Liver (tissue), 8 donors: ENCODE measurements at regions not wholly inside any gene's neighbourhood (a gene's known extent, or its start where the extent isn't known, plus 50 kb on each side); places are given as distances from the start of the nearest gene placed in this dataset.

Experiments used
- DNase-seq: peaks from one replicate; pipeline ENCODE4 v3.0.0-alpha.2; 2017; ENCODE audit warnings: low spot score
- H3K27ac ChIP-seq, 2 donors: one replicate each; pipeline ENCODE4 v1.7.0; 2013; ENCODE audit warnings: inconsistent platforms in 2 of 2, low read length in 2 of 2, control low read depth in 1 of 2, low read depth in 1 of 2, mild to moderate bottlenecking in 1 of 2
- H3K27me3 ChIP-seq, 4 donors: one replicate each; pipeline versions ENCODE4 v1.6.1 to v1.7.0; 2013; ENCODE audit warnings: low read length in 3 of 4, inconsistent platforms in 1 of 4, mild to moderate bottlenecking in 1 of 4, moderate library complexity in 1 of 4; ENCODE audit not compliant: control insufficient read depth in 4 of 4, insufficient read depth in 4 of 4
- H3K36me3 ChIP-seq, 4 donors: one replicate each; pipeline versions ENCODE4 v1.6.1 to v1.7.0; 2013; ENCODE audit warnings: low read length in 3 of 4, mild to moderate bottlenecking in 3 of 4, low read depth in 1 of 4, moderate library complexity in 1 of 4; ENCODE audit not compliant: control insufficient read depth in 4 of 4, insufficient read depth in 3 of 4
- H3K4me1 ChIP-seq, 4 donors: one replicate each; pipeline versions ENCODE4 v1.6.1 to v1.7.0; 2013; ENCODE audit warnings: low read length in 3 of 4, mild to moderate bottlenecking in 3 of 4, moderate library complexity in 1 of 4; ENCODE audit not compliant: control insufficient read depth in 4 of 4, insufficient read depth in 4 of 4
- H3K4me3 ChIP-seq, 3 donors: one replicate each; pipeline versions ENCODE4 v1.6.1 to v1.7.0; 2013; ENCODE audit warnings: low read length in 3 of 3, control low read depth in 1 of 3, low read depth in 1 of 3, mild to moderate bottlenecking in 1 of 3
- H3K9ac ChIP-seq, 2 donors: one replicate each; pipeline ENCODE4 v1.7.0; 2013; ENCODE audit warnings: low read length in 2 of 2, mild to moderate bottlenecking in 2 of 2, moderate library complexity in 2 of 2, control low read depth in 1 of 2, low read depth in 1 of 2
- H3K9me3 ChIP-seq, 4 donors: one replicate each; pipeline versions ENCODE4 v1.6.1 to v1.7.0; 2013; ENCODE audit warnings: low read length in 3 of 4; ENCODE audit not compliant: control insufficient read depth in 4 of 4
- ATF3 ChIP-seq: IDR thresholded peaks from 2 replicates; pipeline ENCODE4 v1.6.1; 2016; ENCODE audit warnings: antibody characterized with exemption
- CTCF ChIP-seq: fragments of 150-350 bp; IDR thresholded peaks from 2 replicates; pipeline ENCODE4 v1.5.1; 2017; ENCODE audit warnings: improper control_type of control experiment, low read depth, low read length; ENCODE audit not compliant: missing input control
- EGR1 ChIP-seq, 2 donors: IDR thresholded peaks; 2 replicates each; pipeline ENCODE4 v1.6.1; 2016 to 2018; ENCODE audit warnings: antibody characterized with exemption in 2 of 2, low read depth in 2 of 2
- FOXA1 ChIP-seq: IDR thresholded peaks from 2 replicates; pipeline ENCODE4 v1.6.1; 2016; ENCODE audit warnings: antibody characterized with exemption
- FOXA2 ChIP-seq: IDR thresholded peaks from 2 replicates; pipeline ENCODE4 v1.6.1; 2016; ENCODE audit warnings: antibody characterized with exemption
- GABPA ChIP-seq, 2 donors: IDR thresholded peaks in 1 of 2; conservative IDR thresholded peaks in 1 of 2; 2 replicates each; pipeline ENCODE4 v1.6.1; 2016; ENCODE audit warnings: antibody characterized with exemption in 2 of 2, mild to moderate bottlenecking in 1 of 2, moderate library complexity in 1 of 2
- HNF4A ChIP-seq, 2 donors: conservative IDR thresholded peaks; 2 replicates each; pipeline ENCODE4 v1.6.1; 2016; ENCODE audit warnings: antibody characterized with exemption in 2 of 2, mild to moderate bottlenecking in 2 of 2
- HNF4G ChIP-seq: IDR thresholded peaks from 2 replicates; pipeline ENCODE4 v1.6.1; 2016; ENCODE audit warnings: antibody characterized with exemption
- JUND ChIP-seq, 2 donors: IDR thresholded peaks; 2 replicates each; pipeline ENCODE4 v1.6.1; 2016; ENCODE audit warnings: antibody characterized with exemption in 2 of 2
- MAX ChIP-seq: IDR thresholded peaks from 2 replicates; pipeline ENCODE4 v1.6.1; 2016; ENCODE audit warnings: antibody characterized with exemption
- NR2F2 ChIP-seq: IDR thresholded peaks from 2 replicates; pipeline ENCODE4 v1.6.1; 2016; ENCODE audit warnings: antibody characterized with exemption
- RAD21 ChIP-seq, 2 donors: IDR thresholded peaks; 2 replicates each; pipeline ENCODE4 v1.6.1; 2016; ENCODE audit warnings: antibody characterized with exemption in 2 of 2, mild to moderate bottlenecking in 2 of 2
- REST ChIP-seq: IDR thresholded peaks from 2 replicates; pipeline ENCODE4 v1.6.1; 2016; ENCODE audit warnings: antibody characterized with exemption, mild to moderate bottlenecking
- RXRA ChIP-seq, 2 donors: IDR thresholded peaks; 2 replicates each; pipeline ENCODE4 v1.6.1; 2017 to 2018; ENCODE audit warnings: antibody characterized with exemption in 2 of 2, mild to moderate bottlenecking in 1 of 2
- SP1 ChIP-seq: IDR thresholded peaks from 2 replicates; pipeline ENCODE4 v1.6.1; 2018; ENCODE audit warnings: antibody characterized with exemption, mild to moderate bottlenecking
- TAF1 ChIP-seq: conservative IDR thresholded peaks from 2 replicates; pipeline ENCODE4 v1.6.1; 2016; ENCODE audit warnings: antibody characterized with exemption, mild to moderate bottlenecking
- YY1 ChIP-seq: IDR thresholded peaks from 2 replicates; pipeline ENCODE4 v1.6.1; 2016; ENCODE audit warnings: antibody characterized with exemption, mild to moderate bottlenecking
- ZBTB33 ChIP-seq: IDR thresholded peaks from 2 replicates; pipeline ENCODE4 v1.6.1; 2016; ENCODE audit warnings: antibody characterized with exemption
- WGBS: extraction: QIAGEN DNeasy Blood & Tissue Kit; methylation state at CpG from one replicate; pipeline ENCODE4 v1.1.7; 2013; 5-methylcytosine and 5-hydroxymethylcytosine counted together
- donor health status: healthy.
- donor health status: healthy.
- donor health status: healthy.
- donor health status: healthy.
- donor health status: healthy.

GRCh38 chr12:31785318-31785717, 56.5 kb upstream of the AMN1 start:
- Histone ChIP-seq H3K9ac (no peak overlapping the region), H3K4me3 (no peak overlapping the region), H3K4me1 (no peaks in the 10 kb centered on the region), H3K27ac (no peak overlapping the region), H3K36me3 (no peaks in the 10 kb centered on the region), H3K27me3 (no peaks in the 10 kb centered on the region), H3K9me3 (no peaks in the 10 kb centered on the region)
- DNase-seq: no peak
- TF ChIP-seq EGR1 (IDR thresholded peaks at IDR 0.05; ENCODE audit: low read depth in 2 of 2) (no peak), FOXA2 (no peak), REST (no peak), HNF4G (no peak), GABPA (IDR thresholded peaks at IDR 0.05 in 1 of 2, conservative IDR thresholded peaks at IDR 0.05 in 1 of 2) (no peak), RAD21 (IDR thresholded peaks at IDR 0.05) (no peak), JUND (IDR thresholded peaks at IDR 0.05) (no peak), YY1 (no peak), RXRA (IDR thresholded peaks at IDR 0.05) (no peak), TAF1 (no peak), HNF4A (conservative IDR thresholded peaks at IDR 0.05) (no peak), ZBTB33 (no peak), MAX (no peak), NR2F2 (no peak), CTCF (no peak), SP1 (no peak), ATF3 (no peak), FOXA1 (no peak)
- 92% methylated on average over 2 of the region's 2 CpGs for WGBS
